Stimulated activated CD4-positive, alpha-beta T cell treated with anti-CD3 and anti-CD28 coated beads, TNF-alpha, amount 100 ng/mL, for 48 hours (primary cell): ENCODE measurements at regions not wholly inside any gene's neighbourhood (a gene's known extent, or its start where the extent isn't known, plus 50 kb on each side); places are given as distances from the start of the nearest gene placed in this dataset.
"Not testable (repeated sequence)": the region's sequence is repeated elsewhere in the genome, so short reads cannot be mapped to it uniquely, and the experiment has no call there.

Experiments
- DNase-seq, 3 donors: peaks; one replicate each; pipeline ENCODE4 v3.0.0-alpha.2; 2020; ENCODE audit warnings: low read depth in 3 of 3

GRCh38 chr1:81270051-81270450 is 530.7 kb upstream of the ADGRL2 start:
- no peak for DNase-seq

DNA sequence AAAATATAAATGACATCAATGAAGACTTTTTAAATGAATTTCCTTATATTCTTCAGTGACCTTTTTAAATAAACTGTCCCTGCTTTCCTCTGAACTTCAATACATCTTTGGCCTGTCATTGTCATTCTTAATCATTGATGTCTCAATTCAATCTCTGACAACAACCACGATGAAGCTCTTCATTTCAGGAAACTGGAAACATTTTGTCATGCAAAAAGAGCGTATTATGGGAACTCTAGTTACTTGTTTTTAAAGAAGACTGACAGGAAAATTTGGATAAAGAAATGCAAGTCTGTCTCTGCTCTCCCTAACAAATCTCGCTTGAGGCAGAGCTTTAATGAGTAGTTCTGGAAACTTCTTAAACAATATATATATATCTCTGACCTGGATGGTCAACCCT is 535.8 kb upstream of the ADGRL2 start:
- no peak for DNase-seq

GRCh38 chr1:81259625-81260411 is 540.9 kb upstream of the ADGRL2 start:
- DNase-seq = no peak

DNA sequence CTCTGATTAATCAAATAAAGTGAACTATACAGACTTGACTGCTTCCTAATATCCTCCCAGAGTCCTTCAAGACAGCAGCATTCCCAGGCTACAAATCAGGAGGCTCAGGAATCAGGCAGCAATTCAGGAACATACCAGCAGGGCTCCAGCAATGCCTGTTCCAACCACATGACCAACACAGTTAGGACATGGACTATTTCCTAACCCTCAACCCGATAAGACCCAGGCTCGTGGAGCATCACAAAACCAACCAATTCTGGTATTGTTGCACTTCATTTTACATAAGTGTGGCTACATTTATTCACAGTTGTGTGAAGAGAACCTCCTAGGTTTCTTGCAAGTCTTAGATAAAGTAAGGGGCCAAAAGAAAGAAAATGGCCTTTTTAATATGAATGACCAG is 546.2 kb upstream of the ADGRL2 start:
- no peak for DNase-seq

GRCh38 chr1:81254068-81254467 is 546.7 kb upstream of the ADGRL2 start:
- no peak for DNase-seq

DNA sequence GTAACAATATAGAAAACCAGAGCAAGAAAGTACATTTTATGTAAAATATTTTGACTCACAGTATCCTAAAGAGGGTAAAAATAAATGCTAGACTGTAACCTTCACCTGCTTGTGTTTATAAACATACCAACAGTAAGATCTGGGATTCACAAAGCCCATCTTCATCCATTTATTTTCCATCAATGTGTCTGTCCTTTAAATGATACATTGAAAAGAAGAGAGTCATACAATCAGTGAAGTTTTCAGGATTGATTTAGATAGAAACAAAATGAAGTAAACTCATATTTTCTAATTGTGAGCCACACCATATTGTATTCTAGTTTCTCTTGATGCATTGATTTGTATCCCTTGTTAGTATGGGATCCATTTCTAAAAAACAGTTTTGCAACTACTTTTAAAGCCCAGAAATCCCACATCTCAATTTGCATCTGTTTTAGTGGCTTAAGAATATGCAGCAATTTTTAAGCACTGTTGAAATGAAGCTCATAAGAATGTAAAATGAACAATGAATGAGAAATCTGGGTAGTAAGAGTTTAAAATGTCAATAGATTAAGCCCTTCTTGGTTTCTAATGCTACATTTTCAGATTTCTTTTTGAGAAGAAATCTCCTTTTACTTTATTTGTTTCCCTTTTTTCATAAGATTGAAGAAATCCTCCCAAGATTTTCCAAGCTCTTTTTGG is 548.1 kb upstream of the ADGRL2 start:
- no peak for DNase-seq

GRCh38 chr1:81250825-81251224 is 549.9 kb upstream of the ADGRL2 start:
- not testable (repeated sequence) for DNase-seq

GRCh38 chr1:81245084-81245715 is 555.5 kb upstream of the ADGRL2 start:
- DNase-seq = not testable (repeated sequence)

DNA sequence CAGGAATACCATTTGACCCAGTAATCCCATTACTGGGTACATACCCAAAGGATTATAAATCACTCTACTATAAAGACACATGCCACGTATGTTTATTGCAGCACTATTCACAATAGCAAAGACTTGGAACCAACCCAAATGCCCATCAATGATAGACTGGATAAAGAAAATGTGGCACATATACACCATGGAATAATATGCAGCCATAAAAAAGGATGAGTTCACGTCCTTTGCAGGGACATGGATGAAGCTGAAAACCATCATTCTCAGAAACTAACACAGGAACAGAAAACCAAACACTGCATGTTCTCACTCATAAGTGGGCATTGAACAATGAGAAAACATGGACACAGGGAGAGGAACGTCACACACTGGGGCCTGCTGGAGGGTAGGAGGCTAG is 556.1 kb upstream of the ADGRL2 start:
- DNase-seq = not testable (repeated sequence)

DNA sequence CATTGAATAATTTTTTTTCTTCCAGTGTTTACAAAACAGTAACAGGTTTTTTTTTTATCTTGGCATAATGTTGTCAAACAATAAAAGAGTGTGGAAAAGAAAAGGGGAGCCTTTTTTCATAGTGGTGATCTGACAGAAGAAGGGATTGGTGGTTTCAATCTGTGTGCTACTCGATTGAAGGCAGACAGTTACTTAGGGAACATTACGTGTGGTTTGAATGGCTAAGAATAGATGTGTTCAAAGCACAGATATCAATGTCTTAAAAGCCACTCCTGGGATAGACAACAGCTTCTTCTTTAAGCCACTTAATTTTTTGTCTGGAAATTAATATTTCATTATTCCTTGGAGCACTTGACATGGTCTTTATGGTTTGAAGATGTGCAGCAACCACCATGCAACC is 558.6 kb upstream of the ADGRL2 start:
- DNase-seq = no peak

DNA sequence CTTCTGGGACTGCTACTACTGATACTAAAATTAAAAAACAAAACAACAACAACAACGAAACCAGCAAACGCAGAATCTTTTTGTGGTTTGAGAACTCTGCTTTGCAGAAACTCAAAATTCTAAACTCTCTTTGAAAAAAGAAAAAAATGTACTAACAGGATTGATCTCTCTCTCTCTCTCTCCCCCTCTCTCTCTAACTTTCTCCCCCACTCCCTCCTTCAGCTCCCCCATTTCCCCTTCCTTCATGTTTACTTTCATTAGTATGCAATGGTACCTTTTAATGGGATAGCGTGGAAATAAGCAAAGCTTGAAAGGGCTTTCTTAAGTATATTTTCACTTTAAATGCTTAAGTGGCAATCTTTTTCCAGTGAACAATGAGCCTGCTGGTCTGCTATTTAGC is 562.6 kb upstream of the ADGRL2 start:
- no peak for DNase-seq

DNA sequence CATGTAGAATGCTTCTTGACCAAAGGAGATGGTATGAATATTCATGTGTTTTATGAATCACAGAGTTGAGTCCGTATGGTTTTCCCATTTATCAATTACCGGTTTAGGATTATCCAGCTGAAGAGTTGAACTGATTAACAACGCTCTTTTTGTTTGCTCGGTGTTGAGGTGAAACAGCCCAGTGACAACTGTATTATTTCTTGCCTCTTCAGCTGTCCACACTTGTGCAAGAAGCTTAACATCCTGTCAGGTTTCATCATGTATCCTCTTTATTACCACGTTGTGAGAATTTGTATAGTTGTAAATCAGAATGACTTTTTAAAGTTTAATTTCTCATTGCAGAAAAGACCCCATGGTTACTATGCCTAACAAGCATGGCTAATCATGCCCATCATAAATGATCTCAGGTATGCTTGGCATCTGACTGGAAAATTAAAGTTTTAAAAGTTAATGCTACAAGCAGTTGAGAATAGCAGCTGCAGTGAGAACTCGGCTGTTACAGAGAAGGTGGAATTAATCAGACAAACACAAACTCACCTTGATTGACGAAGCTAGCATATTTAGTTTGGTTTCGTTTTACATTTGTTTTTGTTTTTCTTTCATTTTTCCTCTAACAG is 563.2 kb upstream of the ADGRL2 start:
- DNase-seq = no peak

- DNase-seq = no peak
Observed at GRCh38 chr1:81234237-81234636, 566.5 kb upstream of the ADGRL2 start.

- no peak for DNase-seq
Observed at GRCh38 chr1:81233591-81233990, 567.1 kb upstream of the ADGRL2 start.

DNA sequence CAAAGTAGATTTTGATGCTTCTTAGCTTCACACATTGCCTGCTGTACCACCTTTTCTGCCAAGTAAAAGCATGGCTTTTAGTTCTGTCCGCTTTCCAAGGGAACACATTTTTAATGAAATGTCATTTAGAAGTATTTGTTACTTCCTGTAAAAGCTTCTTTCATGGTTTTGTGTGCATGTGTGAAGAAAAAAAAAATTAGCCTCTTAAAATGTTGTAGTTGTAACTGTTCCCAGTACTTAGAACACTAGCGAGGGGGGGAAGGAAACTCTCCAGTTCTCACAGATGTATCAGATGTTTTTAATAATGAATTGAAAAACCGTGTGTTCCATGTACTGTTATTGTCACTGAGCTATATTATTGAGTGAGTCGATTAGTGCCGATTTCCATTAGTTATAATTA is 568.3 kb upstream of the ADGRL2 start:
- no peak for DNase-seq

DNA sequence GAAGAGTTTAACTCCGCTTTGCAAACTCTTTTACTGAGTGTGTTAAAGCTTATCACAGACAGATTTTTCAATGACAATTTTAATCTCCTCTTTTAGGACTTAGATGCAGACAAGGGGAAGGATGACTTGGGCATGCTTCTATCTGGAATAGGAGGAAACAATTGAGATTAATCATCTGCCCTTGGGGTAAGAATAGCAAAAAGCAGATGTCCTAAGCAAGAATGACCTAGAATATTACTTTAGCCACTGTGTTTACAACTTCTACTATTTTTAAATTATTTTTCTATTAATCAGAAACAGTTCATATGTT is 569.0 kb upstream of the ADGRL2 start:
- DNase-seq = no peak

GRCh38 chr1:81230983-81231728 is 569.6 kb upstream of the ADGRL2 start:
- DNase-seq = no peak

DNA sequence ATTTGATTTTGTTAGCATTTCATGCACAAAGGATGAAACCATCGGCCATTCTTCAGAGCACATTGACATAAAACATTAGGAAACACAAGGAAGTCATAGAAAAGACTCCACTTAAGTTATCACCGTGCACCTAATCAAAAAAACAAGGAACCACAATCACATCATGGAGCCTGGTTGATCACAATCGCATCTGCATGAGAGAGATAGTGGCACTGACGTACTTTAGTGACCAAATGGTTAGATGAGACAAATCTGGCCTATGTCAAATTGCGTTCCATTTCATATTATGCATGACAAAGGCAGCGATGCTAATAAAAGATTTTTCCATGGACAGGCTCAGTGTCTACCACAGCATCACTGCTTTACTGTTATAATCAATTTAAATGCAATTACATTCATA is 571.8 kb upstream of the ADGRL2 start:
- DNase-seq = no peak

GRCh38 chr1:81226603-81226928 is 574.2 kb upstream of the ADGRL2 start:
- no peak for DNase-seq

- DNase-seq = no peak
Observed at GRCh38 chr1:81225789-81226602, 574.7 kb upstream of the ADGRL2 start.

DNA sequence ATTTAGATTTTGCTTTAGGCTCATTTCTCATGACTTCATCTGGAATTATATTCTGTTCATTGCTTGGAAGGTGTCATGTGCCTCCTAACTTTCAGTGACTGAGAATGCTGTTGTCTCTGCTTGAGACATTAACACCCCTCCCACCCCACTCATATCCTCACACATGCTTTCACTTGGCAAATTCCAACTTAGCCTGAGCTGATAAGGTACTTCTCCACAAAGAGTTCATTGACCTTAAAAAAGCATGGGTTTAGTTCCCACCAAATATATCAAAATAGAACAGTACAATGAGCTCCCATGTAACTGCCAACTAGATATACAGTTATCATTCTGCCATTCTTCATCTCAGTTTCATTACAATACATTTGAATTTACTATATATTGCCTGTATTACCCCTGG is 576.5 kb upstream of the ADGRL2 start:
- DNase-seq = no peak
